ENCODE measurements at regions not wholly inside any gene's neighbourhood (a gene's known extent, or its start where the extent isn't known, plus 50 kb on each side); places are given as distances from the start of the nearest gene placed in this dataset.
A peak's percentile ranks its signal among the peaks of the same experiment; 100 is the strongest.
"Not testable (repeated sequence)": the region's sequence is repeated elsewhere in the genome, so short reads cannot be mapped to it uniquely, and the experiment has no call there.

GRCh38 chr21:17738176-17738953 lies 80.8 kb downstream of the C21orf91 start:
- no peak for DNase-seq

- DNase-seq, result no peak
Observed at GRCh38 chr21:17736072-17736471, 83.1 kb downstream of the C21orf91 start.

GRCh38 chr21:17733209-17733608 lies 85.9 kb downstream of the C21orf91 start:
- DNase-seq, result no peak

- DNase-seq, result no peak
Observed at GRCh38 chr21:17732306-17732705, 86.8 kb downstream of the C21orf91 start.

GRCh38 chr21:17731554-17731953 lies 87.6 kb downstream of the C21orf91 start:
- no peak for DNase-seq

GRCh38 chr21:17730782-17731181 lies 88.4 kb downstream of the C21orf91 start:
- DNase-seq, result no peak

GRCh38 chr21:17729455-17729854 lies 89.7 kb downstream of the C21orf91 start:
- DNase-seq, result no peak

GRCh38 chr21:17727361-17727760 lies 91.8 kb downstream of the C21orf91 start:
- no peak for DNase-seq

GRCh38 chr21:17726047-17726829 lies 92.9 kb downstream of the C21orf91 start:
- DNase-seq, result no peak

GRCh38 chr21:17725339-17725738 lies 93.8 kb downstream of the C21orf91 start:
- no peak for DNase-seq

GRCh38 chr21:17712887-17713286 lies 100.2 kb upstream of the BTG3 start:
- DNase-seq, result no peak

- no peak for DNase-seq
Observed at GRCh38 chr21:17711896-17712295, 99.2 kb upstream of the BTG3 start.

- no peak for DNase-seq
Observed at GRCh38 chr21:17709266-17709611, 96.5 kb upstream of the BTG3 start.

GRCh38 chr21:17708522-17709265 lies 96.0 kb upstream of the BTG3 start:
- no peak for DNase-seq

- no peak for DNase-seq
Observed at GRCh38 chr21:17699524-17700189, 87.0 kb upstream of the BTG3 start.

- no peak for DNase-seq
Observed at GRCh38 chr21:17697473-17697872, 84.8 kb upstream of the BTG3 start.

GRCh38 chr21:17694416-17694815 lies 81.7 kb upstream of the BTG3 start:
- not testable (repeated sequence) for DNase-seq

GRCh38 chr21:17693801-17694200 lies 81.1 kb upstream of the BTG3 start:
- DNase-seq, result no peak

- no peak for DNase-seq
Observed at GRCh38 chr21:17690078-17690494, 77.4 kb upstream of the BTG3 start.

GRCh38 chr21:17688912-17689874 lies 76.5 kb upstream of the BTG3 start:
- peak; percentile 75 for DNase-seq

- DNase-seq, result no peak
Observed at GRCh38 chr21:17682924-17683323, 70.2 kb upstream of the BTG3 start.
